Esophagus squamous epithelium (tissue), 4 donors: ENCODE measurements at regions not wholly inside any gene's neighbourhood (a gene's known extent, or its start where the extent isn't known, plus 50 kb on each side); places are given as distances from the start of the nearest gene placed in this dataset.

ENCODE experiments used
- POLR2A ChIP-seq, 4 donors: fragments of 450-650 bp; IDR thresholded peaks; one replicate each; pipeline ENCODE4 v1.6.1; 2017; ENCODE audit warnings: antibody characterized with exemption in 4 of 4, mild to moderate bottlenecking in 4 of 4, moderate library complexity in 3 of 4
- TF ChIP-seq, protein P1 (sequence below), 6 experiments: fragments of 450-650 bp in 4 of 6; fragments of 200-600 bp in 2 of 6; sonication (generic) in 2 of 6; IDR thresholded peaks; one replicate each; pipeline ENCODE4 v1.5.1; 2016 to 2019; ENCODE audit warnings: antibody characterized with exemption in 6 of 6, mild to moderate bottlenecking in 4 of 6, moderate library complexity in 4 of 6

DNA sequence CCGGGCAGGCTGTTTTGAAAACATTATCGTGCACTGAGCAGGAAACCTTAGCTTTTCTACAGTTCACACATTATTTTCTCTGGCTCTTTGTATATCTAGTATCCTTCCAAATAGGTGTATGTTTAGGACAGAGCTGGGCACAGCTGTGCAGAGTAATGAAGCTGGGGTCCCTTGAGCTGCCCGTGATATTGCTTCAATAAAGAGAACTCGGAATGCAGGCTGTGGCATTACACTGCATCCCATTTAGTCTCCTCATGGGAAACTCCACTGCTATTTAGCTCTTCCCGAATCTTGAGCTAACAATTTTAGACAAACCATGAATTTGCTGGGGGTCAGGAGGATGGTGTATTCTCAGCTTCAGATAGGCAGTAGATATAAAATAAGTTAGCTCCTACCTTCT lies 348.3 kb downstream of the ACTR3B start:
- TF ChIP-seq, protein P1, sequence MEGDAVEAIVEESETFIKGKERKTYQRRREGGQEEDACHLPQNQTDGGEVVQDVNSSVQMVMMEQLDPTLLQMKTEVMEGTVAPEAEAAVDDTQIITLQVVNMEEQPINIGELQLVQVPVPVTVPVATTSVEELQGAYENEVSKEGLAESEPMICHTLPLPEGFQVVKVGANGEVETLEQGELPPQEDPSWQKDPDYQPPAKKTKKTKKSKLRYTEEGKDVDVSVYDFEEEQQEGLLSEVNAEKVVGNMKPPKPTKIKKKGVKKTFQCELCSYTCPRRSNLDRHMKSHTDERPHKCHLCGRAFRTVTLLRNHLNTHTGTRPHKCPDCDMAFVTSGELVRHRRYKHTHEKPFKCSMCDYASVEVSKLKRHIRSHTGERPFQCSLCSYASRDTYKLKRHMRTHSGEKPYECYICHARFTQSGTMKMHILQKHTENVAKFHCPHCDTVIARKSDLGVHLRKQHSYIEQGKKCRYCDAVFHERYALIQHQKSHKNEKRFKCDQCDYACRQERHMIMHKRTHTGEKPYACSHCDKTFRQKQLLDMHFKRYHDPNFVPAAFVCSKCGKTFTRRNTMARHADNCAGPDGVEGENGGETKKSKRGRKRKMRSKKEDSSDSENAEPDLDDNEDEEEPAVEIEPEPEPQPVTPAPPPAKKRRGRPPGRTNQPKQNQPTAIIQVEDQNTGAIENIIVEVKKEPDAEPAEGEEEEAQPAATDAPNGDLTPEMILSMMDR (IDR thresholded peaks at IDR 0.05), result no peak
- TF ChIP-seq POLR2A (IDR thresholded peaks at IDR 0.05), result no peak
